ENCODE measurements at regions not wholly inside any gene's neighbourhood (a gene's known extent, or its start where the extent isn't known, plus 50 kb on each side); places are given as distances from the start of the nearest gene placed in this dataset.

DNA sequence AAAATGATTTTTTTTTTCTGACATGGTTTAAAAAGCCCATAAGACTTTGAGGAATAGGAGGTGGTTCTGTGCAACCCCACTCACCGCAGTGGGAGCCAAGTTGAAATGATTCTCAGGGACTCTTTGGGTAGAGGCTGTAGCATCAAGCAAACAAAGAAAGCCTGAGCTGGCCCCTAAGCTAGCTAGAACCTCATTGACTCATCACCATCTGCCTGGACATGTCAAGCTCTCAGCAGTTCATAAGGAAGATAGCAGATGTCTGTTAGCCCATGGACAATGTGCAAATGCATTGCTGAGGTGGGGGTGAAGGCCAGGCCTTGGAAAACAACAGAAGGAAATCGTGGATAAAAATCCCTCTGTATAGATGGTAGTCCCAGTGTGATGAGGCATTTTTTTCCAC, 234.8 kb downstream of the NR2F2 start:
- TF ChIP-seq, protein P1, sequence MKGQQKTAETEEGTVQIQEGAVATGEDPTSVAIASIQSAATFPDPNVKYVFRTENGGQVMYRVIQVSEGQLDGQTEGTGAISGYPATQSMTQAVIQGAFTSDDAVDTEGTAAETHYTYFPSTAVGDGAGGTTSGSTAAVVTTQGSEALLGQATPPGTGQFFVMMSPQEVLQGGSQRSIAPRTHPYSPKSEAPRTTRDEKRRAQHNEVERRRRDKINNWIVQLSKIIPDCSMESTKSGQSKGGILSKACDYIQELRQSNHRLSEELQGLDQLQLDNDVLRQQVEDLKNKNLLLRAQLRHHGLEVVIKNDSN (IDR thresholded peaks at IDR 0.05), result no peak
- TF ChIP-seq TAF1 (IDR thresholded peaks at IDR 0.05; ENCODE audit: low read depth), result no peak

DNA sequence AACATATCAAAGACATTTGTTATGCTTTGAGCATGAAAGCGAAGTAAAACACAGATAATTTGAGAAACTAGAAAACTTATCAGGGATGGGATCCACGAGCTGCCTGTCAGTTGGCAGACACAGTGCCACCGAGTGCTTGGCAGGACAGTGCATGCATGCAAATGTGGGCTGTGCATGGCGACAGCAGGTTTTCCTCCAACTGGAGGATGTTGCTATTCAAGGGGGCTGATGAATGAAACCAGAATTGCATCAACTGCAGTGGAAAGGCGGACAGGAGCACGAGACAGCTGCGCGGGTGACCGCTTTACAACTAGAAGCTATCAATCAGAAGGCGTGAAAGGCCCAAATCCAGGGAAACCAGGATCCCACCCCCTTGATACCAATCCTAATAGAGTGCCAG, 244.3 kb downstream of the NR2F2 start:
- TF ChIP-seq RAD21 (IDR thresholded peaks at IDR 0.05; ENCODE audit: low read depth) (no peak), FOXM1 (IDR thresholded peaks at IDR 0.05; ENCODE audit: borderline replicate concordance, low read depth) (no peak), YY1 (IDR thresholded peaks at IDR 0.05; ENCODE audit: low read depth) (no peak), EP300 (IDR thresholded peaks at IDR 0.05; ENCODE audit: borderline replicate concordance) (no peak), CEBPB (IDR thresholded peaks at IDR 0.05) (no peak), ZBTB7A (IDR thresholded peaks at IDR 0.05; ENCODE audit: low read depth) (no peak), NFIC (IDR thresholded peaks at IDR 0.05) (no peak), TAF1 (IDR thresholded peaks at IDR 0.05; ENCODE audit: low read depth) (no peak), TCF12 (IDR thresholded peaks at IDR 0.05; ENCODE audit: low read depth) (no peak), CREB1 (IDR thresholded peaks at IDR 0.05; ENCODE audit: low read depth) (no peak), EGR1 (IDR thresholded peaks at IDR 0.05) (no peak), TEAD4 (IDR thresholded peaks at IDR 0.05) (no peak)
- TF ChIP-seq, protein P2, sequence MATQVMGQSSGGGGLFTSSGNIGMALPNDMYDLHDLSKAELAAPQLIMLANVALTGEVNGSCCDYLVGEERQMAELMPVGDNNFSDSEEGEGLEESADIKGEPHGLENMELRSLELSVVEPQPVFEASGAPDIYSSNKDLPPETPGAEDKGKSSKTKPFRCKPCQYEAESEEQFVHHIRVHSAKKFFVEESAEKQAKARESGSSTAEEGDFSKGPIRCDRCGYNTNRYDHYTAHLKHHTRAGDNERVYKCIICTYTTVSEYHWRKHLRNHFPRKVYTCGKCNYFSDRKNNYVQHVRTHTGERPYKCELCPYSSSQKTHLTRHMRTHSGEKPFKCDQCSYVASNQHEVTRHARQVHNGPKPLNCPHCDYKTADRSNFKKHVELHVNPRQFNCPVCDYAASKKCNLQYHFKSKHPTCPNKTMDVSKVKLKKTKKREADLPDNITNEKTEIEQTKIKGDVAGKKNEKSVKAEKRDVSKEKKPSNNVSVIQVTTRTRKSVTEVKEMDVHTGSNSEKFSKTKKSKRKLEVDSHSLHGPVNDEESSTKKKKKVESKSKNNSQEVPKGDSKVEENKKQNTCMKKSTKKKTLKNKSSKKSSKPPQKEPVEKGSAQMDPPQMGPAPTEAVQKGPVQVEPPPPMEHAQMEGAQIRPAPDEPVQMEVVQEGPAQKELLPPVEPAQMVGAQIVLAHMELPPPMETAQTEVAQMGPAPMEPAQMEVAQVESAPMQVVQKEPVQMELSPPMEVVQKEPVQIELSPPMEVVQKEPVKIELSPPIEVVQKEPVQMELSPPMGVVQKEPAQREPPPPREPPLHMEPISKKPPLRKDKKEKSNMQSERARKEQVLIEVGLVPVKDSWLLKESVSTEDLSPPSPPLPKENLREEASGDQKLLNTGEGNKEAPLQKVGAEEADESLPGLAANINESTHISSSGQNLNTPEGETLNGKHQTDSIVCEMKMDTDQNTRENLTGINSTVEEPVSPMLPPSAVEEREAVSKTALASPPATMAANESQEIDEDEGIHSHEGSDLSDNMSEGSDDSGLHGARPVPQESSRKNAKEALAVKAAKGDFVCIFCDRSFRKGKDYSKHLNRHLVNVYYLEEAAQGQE (IDR thresholded peaks at IDR 0.05; ENCODE audit: low read depth), result no peak
- TF ChIP-seq, protein P1 (IDR thresholded peaks at IDR 0.05), result no peak
- TF ChIP-seq, protein P3, sequence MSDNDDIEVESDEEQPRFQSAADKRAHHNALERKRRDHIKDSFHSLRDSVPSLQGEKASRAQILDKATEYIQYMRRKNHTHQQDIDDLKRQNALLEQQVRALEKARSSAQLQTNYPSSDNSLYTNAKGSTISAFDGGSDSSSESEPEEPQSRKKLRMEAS (IDR thresholded peaks at IDR 0.05), result no peak

DNA sequence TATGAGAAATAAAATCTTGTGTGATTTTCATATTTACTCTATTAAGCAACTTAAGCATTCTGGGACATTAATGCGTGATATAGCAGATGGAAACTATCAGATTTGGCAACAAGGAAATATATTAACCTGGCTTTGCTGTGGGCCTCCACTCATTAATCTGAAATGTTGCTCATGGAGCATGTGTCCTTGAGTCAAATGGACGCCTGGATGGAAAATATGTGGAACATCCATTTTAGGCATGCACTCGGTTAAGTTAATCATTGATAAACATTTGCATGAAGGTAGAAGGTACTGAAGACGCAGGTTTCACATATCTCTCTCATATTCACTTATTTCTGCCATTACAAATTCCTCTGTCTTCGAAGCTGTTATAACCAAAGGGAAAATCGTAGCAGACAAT, 246.1 kb downstream of the NR2F2 start:
- TF ChIP-seq RAD21 (IDR thresholded peaks at IDR 0.05; ENCODE audit: low read depth), result no peak
- no peak for TF ChIP-seq NFIC (IDR thresholded peaks at IDR 0.05)
- TF ChIP-seq, protein P1 (IDR thresholded peaks at IDR 0.05), result no peak
- TF ChIP-seq TAF1 (IDR thresholded peaks at IDR 0.05; ENCODE audit: low read depth), result no peak
- TF ChIP-seq EGR1 (IDR thresholded peaks at IDR 0.05), result no peak
- no peak for TF ChIP-seq YY1 (IDR thresholded peaks at IDR 0.05; ENCODE audit: low read depth)
- no peak for TF ChIP-seq CEBPB (IDR thresholded peaks at IDR 0.05)
- TF ChIP-seq TEAD4 (IDR thresholded peaks at IDR 0.05), result no peak
- TF ChIP-seq FOXM1 (IDR thresholded peaks at IDR 0.05; ENCODE audit: borderline replicate concordance, low read depth), result no peak
- TF ChIP-seq, protein P2 (IDR thresholded peaks at IDR 0.05; ENCODE audit: low read depth), result no peak
- TF ChIP-seq TCF12 (IDR thresholded peaks at IDR 0.05; ENCODE audit: low read depth), result no peak
- TF ChIP-seq, protein P3 (IDR thresholded peaks at IDR 0.05), result no peak

DNA sequence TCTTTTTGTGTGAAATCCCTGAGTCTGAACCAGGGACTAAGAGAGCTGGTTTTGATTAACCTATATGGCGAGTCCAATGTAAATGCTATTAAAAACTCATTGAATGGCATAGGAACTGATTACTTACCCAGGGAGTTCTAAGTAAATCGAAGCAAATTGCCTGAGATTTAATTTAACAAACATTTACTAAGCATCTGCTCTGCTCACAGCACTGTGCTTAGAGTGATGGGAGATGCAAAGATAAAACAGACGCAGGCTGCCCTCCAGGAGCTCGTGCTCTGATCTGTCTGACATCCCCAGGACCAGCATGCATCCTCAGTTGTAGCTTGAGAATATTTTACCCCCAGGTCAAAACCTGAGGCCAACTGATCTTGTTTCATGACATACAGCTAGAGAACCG, 247.9 kb downstream of the NR2F2 start:
- no peak for TF ChIP-seq EP300 (IDR thresholded peaks at IDR 0.05; ENCODE audit: borderline replicate concordance)
- no peak for TF ChIP-seq RAD21 (IDR thresholded peaks at IDR 0.05; ENCODE audit: low read depth)
- TF ChIP-seq, protein P2 (IDR thresholded peaks at IDR 0.05; ENCODE audit: low read depth), result no peak
- no peak for TF ChIP-seq FOXM1 (IDR thresholded peaks at IDR 0.05; ENCODE audit: borderline replicate concordance, low read depth)
- TF ChIP-seq EGR1 (IDR thresholded peaks at IDR 0.05), result no peak
- TF ChIP-seq YY1 (IDR thresholded peaks at IDR 0.05; ENCODE audit: low read depth), result no peak
- TF ChIP-seq CEBPB (IDR thresholded peaks at IDR 0.05), result no peak
- TF ChIP-seq, protein P3 (IDR thresholded peaks at IDR 0.05), result no peak
- no peak for TF ChIP-seq TCF12 (IDR thresholded peaks at IDR 0.05; ENCODE audit: low read depth)
- TF ChIP-seq ZBTB7A (IDR thresholded peaks at IDR 0.05; ENCODE audit: low read depth), result no peak
- TF ChIP-seq CREB1 (IDR thresholded peaks at IDR 0.05; ENCODE audit: low read depth), result no peak
- no peak for TF ChIP-seq TAF1 (IDR thresholded peaks at IDR 0.05; ENCODE audit: low read depth)
- no peak for TF ChIP-seq NFIC (IDR thresholded peaks at IDR 0.05)
- TF ChIP-seq, protein P1 (IDR thresholded peaks at IDR 0.05), result no peak
- no peak for TF ChIP-seq TEAD4 (IDR thresholded peaks at IDR 0.05)
